H1 (cell line): ENCODE measurements at regions not wholly inside any gene's neighbourhood (a gene's known extent, or its start where the extent isn't known, plus 50 kb on each side); places are given as distances from the start of the nearest gene placed in this dataset.

Experiments
- CTCF ChIA-PET: fragments of 300-600 bp; sonication (Branson Sonifier 250); formaldehyde crosslinking; loops from one replicate; lab custom pipeline; 2021; ENCODE audit not compliant: partially characterized antibody; lab: Charles Lee
- POLR2A ChIA-PET: fragments of 300-600 bp; sonication (Branson Sonifier 250); formaldehyde crosslinking; loops from one replicate; lab custom pipeline; 2021; ENCODE audit warnings: inconsistent platforms; ENCODE audit not compliant: partially characterized antibody; lab: Charles Lee
- DNase-seq, 2 experiments: peaks; one replicate each; pipeline versions ENCODE4 v3.0.0 to v3.0.0-alpha.2; 2010 to 2022; ENCODE audit warnings: low spot score in 2 of 2, low read depth in 1 of 2, mixed read lengths in 1 of 2
- FAIRE-seq: peaks from 2 replicates; lab custom pipeline; 2011; peaks lifted over from hg19 to GRCh38; lab: Jason Lieb, UNC
- H2AFZ ChIP-seq: 2 replicates; pipeline ENCODE4 v1.8.1; 2012; ENCODE audit warnings: low read length, inconsistent platforms
- H2AK5ac ChIP-seq: 2 replicates; pipeline ENCODE4 v1.6.1; 2013; ENCODE audit warnings: low read depth, low read length
- H2BK120ac ChIP-seq: replicated peaks from 2 replicates; pipeline ENCODE3; 2013; ENCODE audit warnings: low read depth, low read length, inconsistent platforms
- H2BK12ac ChIP-seq: 2 replicates; pipeline ENCODE4 v1.6.1; 2013; ENCODE audit warnings: low read depth, low read length
- H2BK15ac ChIP-seq: 2 replicates; pipeline ENCODE4 v1.6.1; 2013; ENCODE audit warnings: low read length
- H2BK20ac ChIP-seq: 2 replicates; pipeline ENCODE4 v1.6.1; 2013; ENCODE audit warnings: low read length
- H2BK5ac ChIP-seq: 2 replicates; pipeline ENCODE4 v1.6.1; 2013; ENCODE audit warnings: low read depth, low read length
- H3K14ac ChIP-seq: 2 replicates; pipeline ENCODE4 v1.6.1; 2013; ENCODE audit warnings: inconsistent platforms; ENCODE audit not compliant: insufficient read length
- H3K18ac ChIP-seq: 2 replicates; pipeline ENCODE4 v1.6.1; 2013; ENCODE audit warnings: low read length; ENCODE audit errors: extremely low read depth
- H3K23ac ChIP-seq: 2 replicates; pipeline ENCODE4 v1.6.1; 2013; ENCODE audit warnings: inconsistent platforms; ENCODE audit not compliant: insufficient read length
- H3K23me2 ChIP-seq: 2 replicates; pipeline ENCODE4 v1.6.1; 2013; ENCODE audit warnings: low read depth, low read length
- H3K27ac ChIP-seq: 2 replicates; pipeline ENCODE4 v1.6.1; 2011; ENCODE audit warnings: low read depth, low read length, inconsistent platforms
- H3K27me3 ChIP-seq, 4 experiments: replicated peaks in 1 of 4; 1 replicate in 1 of 4; 2 replicates in 3 of 4; pipeline versions ENCODE4 v1.6.1 to v1.8.1; 2011 to 2013; ENCODE audit warnings: low read length in 3 of 4, mild to moderate bottlenecking in 3 of 4, inconsistent platforms in 2 of 4, mixed read lengths in 2 of 4, moderate library complexity in 1 of 4; ENCODE audit not compliant: control insufficient read depth in 3 of 4, insufficient read depth in 3 of 4; ENCODE audit errors: extremely low read depth in 1 of 4
- H3K36me3 ChIP-seq, 4 experiments: 2 replicates each; pipeline versions ENCODE4 v1.6.1 to v1.8.1; 2011 to 2013; ENCODE audit warnings: mild to moderate bottlenecking in 4 of 4, low read length in 3 of 4, moderate library complexity in 2 of 4, control low read depth in 1 of 4, inconsistent platforms in 1 of 4; ENCODE audit not compliant: insufficient read depth in 4 of 4, control insufficient read depth in 2 of 4
- H3K4ac ChIP-seq: replicated peaks from 2 replicates; pipeline ENCODE3; 2013; ENCODE audit warnings: low read length, low read depth, mixed read lengths, inconsistent platforms; ENCODE audit not compliant: insufficient read length
- H3K4me1 ChIP-seq, 4 experiments: replicated peaks in 1 of 4; 1 replicate in 1 of 4; 2 replicates in 3 of 4; pipeline versions ENCODE4 v1.6.1 to v1.8.1; 2011 to 2013; ENCODE audit warnings: low read length in 3 of 4, inconsistent platforms in 2 of 4, mixed read lengths in 1 of 4; ENCODE audit not compliant: insufficient read depth in 4 of 4, control insufficient read depth in 3 of 4
- H3K4me2 ChIP-seq, 2 experiments: 2 replicates each; pipeline versions ENCODE4 v1.6.1 to v1.8.1; 2011 to 2013; ENCODE audit warnings: low read depth in 2 of 2, low read length in 2 of 2, control low read depth in 1 of 2, inconsistent platforms in 1 of 2, mild to moderate bottlenecking in 1 of 2; ENCODE audit not compliant: insufficient read depth in 1 of 2
- H3K4me3 ChIP-seq, 4 experiments: fragments of 200-600, 300-600 bp in 1 of 4; sonication (generic), shearing (Covaris generic), sonication (Bioruptor Twin) in 1 of 4; 2 replicates each; pipeline versions ENCODE4 v1.5.1 to v1.8.1; 2011 to 2016; ENCODE audit warnings: low read length in 4 of 4, low read depth in 3 of 4, control low read depth in 2 of 4, inconsistent platforms in 2 of 4, mild to moderate bottlenecking in 2 of 4, mixed read lengths in 1 of 4, moderate library complexity in 1 of 4; ENCODE audit not compliant: insufficient read depth in 2 of 4; ENCODE audit errors: extremely low read depth in 1 of 4
- H3K56ac ChIP-seq: replicated peaks from 2 replicates; pipeline ENCODE3; 2013; ENCODE audit warnings: low read depth, mild to moderate bottlenecking, mixed read lengths, low read length, inconsistent platforms; ENCODE audit not compliant: insufficient read length
- H3K79me1 ChIP-seq: 2 replicates; pipeline ENCODE4 v1.6.1; 2013; ENCODE audit warnings: low read depth, low read length, control low read depth
- H3K79me2 ChIP-seq, 2 experiments: 2 replicates each; pipeline versions ENCODE4 v1.6.1 to v1.8.1; 2012 to 2013; ENCODE audit warnings: low read length in 2 of 2, mild to moderate bottlenecking in 2 of 2, inconsistent platforms in 1 of 2; ENCODE audit not compliant: insufficient read depth in 2 of 2, control insufficient read depth in 1 of 2
- H3K9ac ChIP-seq, 4 experiments: replicated peaks in 1 of 4; 1 replicate in 1 of 4; 2 replicates in 3 of 4; pipeline versions ENCODE4 v1.6.1 to v1.8.1; 2011 to 2013; ENCODE audit warnings: low read depth in 3 of 4, low read length in 3 of 4, control low read depth in 2 of 4, mild to moderate bottlenecking in 2 of 4, moderate library complexity in 2 of 4, inconsistent platforms in 1 of 4; ENCODE audit errors: extremely low read depth in 1 of 4
- H3K9me3 ChIP-seq, 2 experiments: 2 replicates each; pipeline versions ENCODE4 v1.6.1 to v1.8.1; 2012 to 2013; ENCODE audit warnings: mild to moderate bottlenecking in 2 of 2, moderate library complexity in 2 of 2, control low read depth in 1 of 2, inconsistent platforms in 1 of 2, low read depth in 1 of 2, low read length in 1 of 2, mixed read lengths in 1 of 2; ENCODE audit not compliant: insufficient read depth in 2 of 2
- H4K20me1 ChIP-seq, 2 experiments: replicated peaks in 1 of 2; 2 replicates each; pipeline versions ENCODE3 to v1.8.1; 2011 to 2013; ENCODE audit warnings: inconsistent platforms in 2 of 2, low read length in 2 of 2, mild to moderate bottlenecking in 1 of 2; ENCODE audit not compliant: insufficient read depth in 2 of 2, control insufficient read depth in 1 of 2
- H4K5ac ChIP-seq: 2 replicates; pipeline ENCODE4 v1.6.1; 2013; ENCODE audit warnings: low read length, low read depth, mixed read lengths, inconsistent platforms; ENCODE audit not compliant: insufficient read length
- H4K8ac ChIP-seq: 2 replicates; pipeline ENCODE4 v1.8.0; 2013; ENCODE audit warnings: mild to moderate bottlenecking, moderate library complexity, low read length, inconsistent platforms; ENCODE audit not compliant: insufficient read depth; ENCODE audit errors: extremely low read depth
- H4K91ac ChIP-seq: replicated peaks from 2 replicates; pipeline ENCODE3; 2013; ENCODE audit warnings: low read length, mixed read lengths, inconsistent platforms; ENCODE audit not compliant: insufficient read length
- BRCA1 ChIP-seq: IDR thresholded peaks from 2 replicates; pipeline ENCODE4 v1.6.1; 2012; ENCODE audit warnings: low read depth, low read length, improper control_type of control experiment
- CEBPB ChIP-seq: IDR thresholded peaks from 2 replicates; pipeline ENCODE4 v1.6.1; 2012; ENCODE audit warnings: low read depth, low read length
- HDAC2 ChIP-seq, 2 experiments: fragments of 300-600 bp in 1 of 2; sonication (generic) in 1 of 2; IDR thresholded peaks; 2 replicates each; pipeline ENCODE4 v1.6.1; 2011 to 2012; ENCODE audit warnings: low read depth in 2 of 2, low read length in 2 of 2, mild to moderate bottlenecking in 2 of 2, moderate library complexity in 2 of 2, borderline replicate concordance in 1 of 2, inconsistent platforms in 1 of 2
- JUN ChIP-seq: IDR thresholded peaks from 2 replicates; pipeline ENCODE4 v1.6.1; 2011; ENCODE audit warnings: low read depth, mild to moderate bottlenecking, improper control_type of control experiment, low read length
- POLR2A ChIP-seq, 2 experiments: IDR thresholded peaks; 1 replicate in 1 of 2; 2 replicates in 1 of 2; pipeline ENCODE4 v1.6.1; 2011; ENCODE audit warnings: low read depth in 2 of 2, low read length in 2 of 2, mild to moderate bottlenecking in 2 of 2; ENCODE audit errors: control extremely low read depth in 1 of 2
- RBBP5 ChIP-seq: IDR thresholded peaks from 2 replicates; pipeline ENCODE4 v1.7.1; 2012; ENCODE audit warnings: low read depth, mild to moderate bottlenecking, inconsistent platforms, low read length, moderate library complexity, borderline replicate concordance
- SAP30 ChIP-seq: fragments of 300-600 bp; sonication (generic); IDR thresholded peaks from 2 replicates; pipeline ENCODE4 v1.7.1; 2012; ENCODE audit warnings: low read length, moderate library complexity, mild to moderate bottlenecking, inconsistent platforms; ENCODE audit not compliant: insufficient read depth, insufficient replicate concordance
- TAF1 ChIP-seq: IDR thresholded peaks from 2 replicates; pipeline ENCODE4 v1.6.1; 2011; ENCODE audit warnings: mild to moderate bottlenecking, low read depth, low read length
- TEAD4 ChIP-seq: IDR thresholded peaks from 2 replicates; pipeline ENCODE4 v1.6.1; 2012; ENCODE audit warnings: low read depth, low read length, inconsistent platforms, mixed read lengths
- WGBS, 2 experiments: shearing (Covaris generic) in 1 of 2; methylation state at CpG; one replicate each; pipeline versions ENCODE4 v1.1.6 to v1.1.7; 2013 to 2015; ENCODE audit warnings: low lambda C conversion rate in 2 of 2, mixed read lengths in 2 of 2, inconsistent platforms in 1 of 2, low coverage in 1 of 2, missing lambda C conversion rate in 1 of 2; ENCODE audit not compliant: insufficient replicate concordance in 2 of 2, insufficient coverage in 1 of 2, insufficient read length in 1 of 2; ENCODE audit errors: extremely low coverage in 1 of 2, missing lambda C conversion rate in 1 of 2; 5-methylcytosine and 5-hydroxymethylcytosine counted together
- TF ChIP-seq, protein P1 (sequence below): IDR thresholded peaks from 2 replicates; pipeline ENCODE4 v1.6.1; 2011; ENCODE audit warnings: low read length, improper control_type of control experiment
- TF ChIP-seq, protein P2 (sequence below), 3 experiments: IDR thresholded peaks; 1 replicate in 2 of 3; 2 replicates in 1 of 3; pipeline versions ENCODE4 v1.5.1 to v1.6.1; 2011; ENCODE audit warnings: low read length in 3 of 3, mild to moderate bottlenecking in 3 of 3, inconsistent platforms in 2 of 3, low read depth in 1 of 3, moderate library complexity in 1 of 3; ENCODE audit not compliant: insufficient read depth in 1 of 3; ENCODE audit errors: control extremely low read depth in 1 of 3

DNA sequence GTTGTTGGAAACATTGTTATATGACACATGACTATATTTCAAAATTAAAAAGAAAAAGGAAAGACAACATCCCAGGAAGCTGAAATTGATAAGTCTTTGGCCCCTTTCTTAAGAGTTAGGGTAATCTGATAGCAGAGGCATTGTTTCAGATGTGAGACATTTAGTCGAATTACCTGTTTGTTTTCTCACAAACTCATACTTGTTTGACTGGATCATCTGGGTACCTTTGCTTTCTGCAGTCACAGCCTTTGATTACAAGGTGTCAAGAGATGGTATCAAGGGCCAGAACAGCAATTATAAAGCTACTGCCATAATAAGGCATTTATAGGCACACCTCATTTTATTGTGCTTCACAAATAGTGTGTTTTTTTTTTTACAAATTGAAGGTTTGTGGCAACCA is 136.3 kb downstream of the DUSP10 start:
- FAIRE-seq (no peak), DNase-seq (no peak)
- no peak overlapping the region for H2BK12ac ChIP-seq
- H2AK5ac ChIP-seq, result no peak overlapping the region
- 100% methylated on average over 1 of the region's 1 CpG; no CpG with 5 or more reads in 1 of the 2 experiments for WGBS, 2 experiments
- H3K27ac ChIP-seq, result no peak overlapping the region
- ChIA-PET POLR2A (no interaction called here), CTCF (interaction anchor here (0.7 to 1.4 kb wide), 3 partner anchors 10 to 1024 kb away, joined by 3 to 4 read pairs (median 3); no protein-coding TSS in a partner anchor)
- no peak overlapping the region for H3K9ac ChIP-seq
- no peaks in the 10 kb centered on the region for H3K27me3 ChIP-seq
- no peaks in the 10 kb centered on the region for H3K4me1 ChIP-seq
- no peak overlapping the region for H4K91ac ChIP-seq
- H3K18ac ChIP-seq, result no peak overlapping the region
- no peak overlapping the region for H3K4ac ChIP-seq
- no peak overlapping the region for H3K23ac ChIP-seq
- H3K36me3 ChIP-seq, result no peaks in the 10 kb centered on the region
- H3K23me2 ChIP-seq, result no peaks in the 10 kb centered on the region
- no peak overlapping the region for H2BK120ac ChIP-seq
- H3K79me1 ChIP-seq, result no peaks in the 10 kb centered on the region
- no peak overlapping the region for H3K14ac ChIP-seq
- H2BK20ac ChIP-seq, result no peak overlapping the region
- H3K9me3 ChIP-seq, result no peaks in the 10 kb centered on the region
- no peak overlapping the region for H2AFZ ChIP-seq
- H4K20me1 ChIP-seq, result no peaks in the 10 kb centered on the region
- no peak overlapping the region for H4K5ac ChIP-seq
- H3K4me2 ChIP-seq, result no peak overlapping the region
- H2BK15ac ChIP-seq, result no peak overlapping the region
- no peak overlapping the region for H4K8ac ChIP-seq
- H3K4me3 ChIP-seq, result no peak overlapping the region
- no peak overlapping the region for H3K56ac ChIP-seq
- H3K79me2 ChIP-seq, result no peaks in the 10 kb centered on the region
- H2BK5ac ChIP-seq, result no peak overlapping the region
- TF ChIP-seq BRCA1 (no peak), TAF1 (no peak), CEBPB (no peak), SAP30 (no peak), JUN (no peak), RBBP5 (no peak), POLR2A (IDR thresholded peaks at IDR 0.05; ENCODE audit: control extremely low read depth in 1 of 2, low read depth in 2 of 2, low read length in 2 of 2) (no peak), HDAC2 (IDR thresholded peaks at IDR 0.05; ENCODE audit: borderline replicate concordance in 1 of 2, low read depth in 2 of 2, low read length in 2 of 2) (no peak), TEAD4 (no peak)
- TF ChIP-seq, protein P1, sequence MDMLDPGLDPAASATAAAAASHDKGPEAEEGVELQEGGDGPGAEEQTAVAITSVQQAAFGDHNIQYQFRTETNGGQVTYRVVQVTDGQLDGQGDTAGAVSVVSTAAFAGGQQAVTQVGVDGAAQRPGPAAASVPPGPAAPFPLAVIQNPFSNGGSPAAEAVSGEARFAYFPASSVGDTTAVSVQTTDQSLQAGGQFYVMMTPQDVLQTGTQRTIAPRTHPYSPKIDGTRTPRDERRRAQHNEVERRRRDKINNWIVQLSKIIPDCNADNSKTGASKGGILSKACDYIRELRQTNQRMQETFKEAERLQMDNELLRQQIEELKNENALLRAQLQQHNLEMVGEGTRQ, result no peak
- TF ChIP-seq, protein P2, sequence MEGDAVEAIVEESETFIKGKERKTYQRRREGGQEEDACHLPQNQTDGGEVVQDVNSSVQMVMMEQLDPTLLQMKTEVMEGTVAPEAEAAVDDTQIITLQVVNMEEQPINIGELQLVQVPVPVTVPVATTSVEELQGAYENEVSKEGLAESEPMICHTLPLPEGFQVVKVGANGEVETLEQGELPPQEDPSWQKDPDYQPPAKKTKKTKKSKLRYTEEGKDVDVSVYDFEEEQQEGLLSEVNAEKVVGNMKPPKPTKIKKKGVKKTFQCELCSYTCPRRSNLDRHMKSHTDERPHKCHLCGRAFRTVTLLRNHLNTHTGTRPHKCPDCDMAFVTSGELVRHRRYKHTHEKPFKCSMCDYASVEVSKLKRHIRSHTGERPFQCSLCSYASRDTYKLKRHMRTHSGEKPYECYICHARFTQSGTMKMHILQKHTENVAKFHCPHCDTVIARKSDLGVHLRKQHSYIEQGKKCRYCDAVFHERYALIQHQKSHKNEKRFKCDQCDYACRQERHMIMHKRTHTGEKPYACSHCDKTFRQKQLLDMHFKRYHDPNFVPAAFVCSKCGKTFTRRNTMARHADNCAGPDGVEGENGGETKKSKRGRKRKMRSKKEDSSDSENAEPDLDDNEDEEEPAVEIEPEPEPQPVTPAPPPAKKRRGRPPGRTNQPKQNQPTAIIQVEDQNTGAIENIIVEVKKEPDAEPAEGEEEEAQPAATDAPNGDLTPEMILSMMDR (IDR thresholded peaks at IDR 0.05; ENCODE audit: control extremely low read depth in 1 of 3, insufficient read depth in 1 of 3, low read depth in 1 of 3, low read length in 3 of 3), result no peak
